Right ventricle myocardium superior (tissue), 1 donor: ENCODE measurements at regions not wholly inside any gene's neighbourhood (a gene's known extent, or its start where the extent isn't known, plus 50 kb on each side); places are given as distances from the start of the nearest gene placed in this dataset.

Experiments
- ATAC-seq: fragments of 200-7000 bp; cut with Tn5 transposase; one replicate; pipeline ENCODE4 v1.9.1; 2020; ENCODE audit warnings: mild to moderate bottlenecking; ENCODE audit not compliant: poor library complexity
- DNase-seq: peaks from one replicate; pipeline ENCODE4 v3.0.0-alpha.2; 2020
- intact Hi-C: fragments of 100-400 bp; cut with DNase I; formaldehyde crosslinking; loops from one replicate; pipeline ENCODE4 v1.11.2; 2022
- donor health status: DM: no; HTN: yes; CAD: no; lungs with severe emphysema.

- ATAC-seq (peak; percentile 83), DNase-seq (peak; percentile 38)
- intact Hi-C loops = no loop called here
These were observed 517.5 kb downstream of the MID1IP1 start for GRCh38 chrX:39318506-39319343.

GRCh38 chrX:39320165-39320564 lies 518.9 kb downstream of the MID1IP1 start:
- DNase-seq (no peak), ATAC-seq (no peak)
- intact Hi-C loops = no loop called here

GRCh38 chrX:39322496-39322895 lies 521.2 kb downstream of the MID1IP1 start:
- intact Hi-C loops = no loop called here
- ATAC-seq = no peak

DNA sequence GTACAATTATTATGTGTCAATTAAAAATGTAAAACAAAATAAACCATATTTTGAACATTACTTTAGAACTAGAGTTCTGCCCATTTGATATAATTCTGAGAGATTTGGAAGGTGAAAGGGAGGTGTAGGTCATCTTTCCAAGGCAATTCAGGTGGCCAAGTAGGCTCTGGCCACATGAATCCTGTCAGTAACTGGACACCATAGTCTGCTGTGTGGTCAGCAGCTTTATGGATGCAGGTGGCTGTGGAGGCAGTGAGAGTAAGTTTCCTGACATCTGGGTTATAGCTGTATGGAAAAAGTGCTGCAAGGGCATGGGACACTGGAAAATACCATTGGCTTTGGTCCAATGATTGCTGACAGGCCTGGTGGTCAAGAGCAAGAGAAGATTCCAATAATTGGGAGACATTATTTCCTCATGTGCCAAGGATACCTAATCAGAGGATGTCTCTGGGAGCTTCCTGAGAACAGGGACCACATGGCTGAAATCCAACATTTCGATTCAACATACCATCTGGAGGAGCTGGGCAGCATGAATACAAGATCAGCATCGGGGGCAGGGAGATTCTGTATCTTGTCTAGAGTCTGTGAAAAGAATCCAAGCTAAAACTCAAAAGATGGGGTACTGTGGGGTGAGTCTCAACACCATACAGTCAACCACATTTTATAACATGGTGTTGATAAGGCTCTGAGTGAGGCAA lies 523.1 kb downstream of the MID1IP1 start:
- DNase-seq (no peak), ATAC-seq (no peak)
- intact Hi-C loops = no loop called here

More at GRCh38 chrX:39322496-39322895, 521.2 kb downstream of the MID1IP1 start:
- DNase-seq = no peak

DNA sequence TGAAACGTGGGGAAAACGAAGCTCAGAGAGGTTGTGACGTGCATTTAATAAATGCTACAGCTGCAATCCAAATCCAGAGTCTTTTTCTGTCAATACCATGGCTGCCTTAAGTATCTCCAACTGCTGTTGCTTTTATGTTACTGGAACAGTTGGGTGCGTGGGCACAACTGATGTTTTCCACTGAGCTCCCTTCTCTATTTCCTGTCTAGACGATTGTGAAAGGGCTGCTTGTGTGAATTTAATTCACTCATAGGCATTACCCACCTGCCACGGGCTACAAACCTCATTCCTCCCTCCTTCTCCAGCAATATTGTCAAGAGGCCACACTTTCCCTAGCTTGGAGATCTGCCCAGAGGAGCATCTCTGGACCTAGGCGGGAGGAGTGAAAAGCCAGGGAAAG lies 526.0 kb downstream of the MID1IP1 start:
- intact Hi-C loops = no loop called here
- DNase-seq (no peak), ATAC-seq (no peak)

DNA sequence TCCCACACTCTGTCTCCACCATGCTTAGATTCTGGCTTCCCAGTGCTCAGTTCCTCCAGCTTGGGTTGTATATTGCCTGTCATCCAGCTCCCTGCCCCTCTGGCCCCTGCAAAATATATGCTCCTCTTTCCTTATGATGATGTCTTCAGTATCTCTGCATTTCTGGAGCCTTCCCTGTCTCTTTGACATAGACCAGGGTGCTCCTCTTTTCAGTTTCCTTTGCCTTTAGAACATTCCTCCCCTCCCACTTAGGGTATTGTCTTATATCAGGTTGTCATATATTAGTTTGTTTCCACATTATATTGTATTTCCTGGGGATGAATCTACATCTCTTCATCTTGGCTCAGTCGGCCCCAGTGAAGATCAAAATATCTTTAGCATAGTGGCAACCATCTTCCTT lies 526.4 kb downstream of the MID1IP1 start:
- intact Hi-C loops = no loop called here
- ATAC-seq (no peak), DNase-seq (no peak)

GRCh38 chrX:39328661-39329060 lies 527.4 kb downstream of the MID1IP1 start:
- DNase-seq = no peak
- intact Hi-C loops = no loop called here
- no peak for ATAC-seq

- no peak for DNase-seq
- no peak for ATAC-seq
- intact Hi-C loops = no loop called here
These were observed 529.9 kb downstream of the MID1IP1 start for GRCh38 chrX:39331082-39331704.

DNA sequence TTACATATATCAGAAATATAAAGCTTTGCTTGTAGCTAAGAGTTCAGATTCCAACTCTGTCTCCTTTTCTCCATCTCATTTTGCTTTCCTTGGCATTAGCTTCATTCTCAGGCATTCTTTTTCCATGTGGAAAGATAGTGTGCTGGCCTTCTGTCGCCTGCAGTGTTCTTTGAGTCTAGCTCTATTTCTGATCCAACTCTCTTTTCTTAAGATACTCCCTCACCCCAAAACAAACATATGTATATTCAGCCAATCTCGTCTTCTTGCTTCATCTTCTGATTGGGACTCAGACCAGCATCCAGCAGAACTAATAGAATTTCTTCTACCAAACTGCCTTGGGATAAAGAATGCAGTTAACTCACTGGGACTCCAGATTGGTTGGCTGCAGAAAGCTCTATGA lies 532.2 kb downstream of the MID1IP1 start:
- no peak for ATAC-seq
- no peak for DNase-seq
- intact Hi-C loops = no loop called here

DNA sequence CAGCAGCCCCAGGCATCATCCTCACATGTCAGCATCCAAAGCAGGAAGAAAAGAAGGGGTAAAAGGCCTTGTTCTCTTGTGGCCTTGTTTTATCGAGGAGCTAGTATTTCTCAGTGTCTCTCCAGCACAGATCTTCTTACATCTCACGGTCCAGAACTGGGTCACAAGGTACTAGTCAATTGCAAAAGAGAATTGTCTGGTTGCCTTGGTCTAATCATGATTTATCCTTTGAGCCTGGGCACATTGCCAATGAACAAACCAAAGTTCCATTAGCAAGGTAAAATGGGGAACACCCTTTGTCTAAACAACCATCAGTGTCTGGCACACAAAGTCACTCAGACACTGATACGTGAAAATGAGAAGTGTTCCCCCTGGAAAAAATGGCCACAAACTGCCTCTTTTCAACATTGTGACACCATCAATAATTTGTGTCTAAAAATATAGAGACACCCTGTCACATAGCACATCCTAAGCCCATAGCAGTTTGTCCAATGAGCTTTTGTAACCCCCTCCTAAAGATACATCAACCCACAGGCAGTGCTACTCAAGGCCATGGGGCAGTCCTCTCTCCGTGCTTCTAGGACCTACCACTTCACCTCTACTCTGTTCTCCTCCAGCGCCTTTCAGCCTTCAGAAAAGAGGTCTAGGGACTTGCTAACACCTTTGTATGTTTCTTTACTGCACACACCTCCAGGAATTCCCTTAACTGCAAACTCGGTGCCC lies 534.4 kb downstream of the MID1IP1 start:
- intact Hi-C loops = no loop called here
- ATAC-seq (no peak), DNase-seq (no peak)

DNA sequence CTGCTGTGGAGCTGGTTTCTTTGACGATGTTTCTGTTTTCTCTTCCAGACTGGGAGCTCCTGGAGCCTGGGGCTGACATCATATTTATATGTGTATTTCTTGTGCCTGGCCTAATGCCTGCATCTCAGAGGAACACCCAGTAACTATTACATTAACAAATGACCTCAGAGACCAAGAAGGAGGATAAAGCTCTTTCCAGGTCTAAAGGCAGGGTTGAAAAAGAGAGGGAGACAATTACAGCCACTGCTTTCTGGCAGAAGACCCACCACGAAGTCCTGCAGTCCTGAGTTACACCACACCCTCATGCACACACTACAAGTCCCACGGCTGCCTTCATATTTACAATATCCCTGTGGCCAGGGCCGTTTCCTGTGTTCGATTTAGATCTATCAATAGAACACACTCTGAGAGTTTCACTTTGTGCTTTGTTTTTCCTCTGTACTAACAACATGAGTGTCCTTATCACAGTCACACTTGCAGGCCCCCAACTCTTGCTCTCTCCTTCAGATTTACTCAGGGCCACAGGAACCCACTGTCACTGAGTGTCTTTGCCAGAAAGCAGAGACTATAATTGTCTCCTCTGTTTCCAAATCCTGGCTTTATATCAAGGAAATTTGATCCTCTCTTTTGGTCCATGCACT lies 535.5 kb downstream of the MID1IP1 start:
- ATAC-seq (peak; percentile 86), DNase-seq (no peak)
- intact Hi-C loops = no loop called here

GRCh38 chrX:39337451-39337850 lies 536.2 kb downstream of the MID1IP1 start:
- intact Hi-C loops = no loop called here
- DNase-seq (no peak), ATAC-seq (no peak)

- ATAC-seq = no peak
- intact Hi-C loops = no loop called here
- no peak for DNase-seq
These were observed 537.3 kb downstream of the MID1IP1 start for GRCh38 chrX:39338583-39338982.

- intact Hi-C loops = no loop called here
- ATAC-seq (no peak), DNase-seq (no peak)
These were observed 555.0 kb downstream of the MID1IP1 start for GRCh38 chrX:39356119-39356807.

GRCh38 chrX:39360101-39360500 lies 558.8 kb downstream of the MID1IP1 start:
- DNase-seq (no peak), ATAC-seq (no peak)
- intact Hi-C loops = no loop called here

GRCh38 chrX:39361736-39362135 lies 560.5 kb downstream of the MID1IP1 start:
- intact Hi-C loops = no loop called here
- ATAC-seq = no peak

GRCh38 chrX:39367416-39367815 lies 566.2 kb downstream of the MID1IP1 start:
- no peak for ATAC-seq
- intact Hi-C loops = no loop called here
- DNase-seq = no peak

More at GRCh38 chrX:39361736-39362135, 560.5 kb downstream of the MID1IP1 start:
- DNase-seq = no peak

GRCh38 chrX:39372115-39372514 lies 570.9 kb downstream of the MID1IP1 start:
- intact Hi-C loops = no loop called here
- DNase-seq (no peak), ATAC-seq (no peak)
